PC-3 (cell line): ENCODE measurements at regions not wholly inside any gene's neighbourhood (a gene's known extent, or its start where the extent isn't known, plus 50 kb on each side); places are given as distances from the start of the nearest gene placed in this dataset.

Experiments used
- ATAC-seq: fragments of 200-7000 bp; cut with Tn5 transposase; 2 replicates; pipeline ENCODE4 v1.9.1; 2020; ENCODE audit warnings: mild to moderate bottlenecking, moderate library complexity
- BruUV-seq: library from RNA; stranded (reverse); fragments of 400-500 nt; replicated peaks from 2 replicates; lab custom pipeline; 2021; lab: Mats Ljungman, UMichigan
- CTCF ChIA-PET: fragments of 300-600 bp; sonication (Branson Sonifier 250); formaldehyde crosslinking; loops from one replicate; lab custom pipeline; 2022; ENCODE audit warnings: antibody characterized with exemption; lab: Charles Lee
- POLR2A ChIA-PET: fragments of 300-600 bp; sonication (Branson Sonifier 250); formaldehyde crosslinking; loops from one replicate; lab custom pipeline; 2022; ENCODE audit warnings: antibody characterized with exemption; ENCODE audit not compliant: unreplicated experiment; lab: Charles Lee
- DNase-seq: peaks from one replicate; pipeline ENCODE4 v3.0.0-alpha.2; 2015
- H2AFZ ChIP-seq: fragments of 300-600 bp; sonication (generic); 2 replicates; pipeline ENCODE4 v1.6.0; 2016; ENCODE audit warnings: antibody characterized with exemption, low read length
- H3F3A ChIP-seq: fragments of 300-600 bp; sonication (generic); one replicate; pipeline ENCODE4 v1.6.0; 2017; ENCODE audit warnings: antibody characterized with exemption, low read length, control low read depth, mild to moderate bottlenecking; ENCODE audit not compliant: unreplicated experiment
- H3K27ac ChIP-seq: fragments of 300-600 bp; sonication (generic); 2 replicates; pipeline ENCODE4 v1.5.1; 2016; ENCODE audit warnings: mild to moderate bottlenecking, low read length
- H3K27me3 ChIP-seq: fragments of 300-600 bp; sonication (generic); 2 replicates; pipeline ENCODE4 v1.6.1; 2016; ENCODE audit warnings: low read length, mixed read lengths
- H3K36me3 ChIP-seq: fragments of 300-600 bp; sonication (generic); 2 replicates; pipeline ENCODE4 v1.6.1; 2016; ENCODE audit warnings: low read depth, mixed run types, low read length, mixed read lengths
- H3K4me1 ChIP-seq: fragments of 300-600 bp; sonication (generic); 2 replicates; pipeline ENCODE4 v1.5.1; 2016; ENCODE audit warnings: low read length; ENCODE audit not compliant: insufficient read depth
- H3K4me2 ChIP-seq: fragments of 300-600 bp; sonication (generic); 2 replicates; pipeline ENCODE4 v1.6.0; 2016; ENCODE audit warnings: low read length
- H3K4me3 ChIP-seq: fragments of 300-600 bp; sonication (generic); 2 replicates; pipeline ENCODE4 v1.5.1; 2016; ENCODE audit warnings: mild to moderate bottlenecking, low read length, mixed read lengths
- H3K79me2 ChIP-seq: fragments of 300-600 bp; sonication (generic); 2 replicates; pipeline ENCODE4 v1.6.1; 2017; ENCODE audit warnings: low read length, mixed read lengths
- H3K9ac ChIP-seq: fragments of 300-600 bp; sonication (generic); 2 replicates; pipeline ENCODE4 v1.6.0; 2016; ENCODE audit warnings: mild to moderate bottlenecking, low read length
- H3K9me2 ChIP-seq: fragments of 300-600 bp; sonication (generic); replicated peaks from 2 replicates; pipeline ENCODE4 v1.6.1; 2016; ENCODE audit warnings: mixed run types, low read length, mixed read lengths
- H3K9me3 ChIP-seq: fragments of 300-600 bp; sonication (generic); 2 replicates; pipeline ENCODE4 v1.6.1; 2016; ENCODE audit warnings: low read length, mixed read lengths
- H4K20me1 ChIP-seq: fragments of 300-600 bp; sonication (generic); 2 replicates; pipeline ENCODE4 v1.6.1; 2016; ENCODE audit warnings: low read length, mixed read lengths
- CTCF ChIP-seq: fragments of 300-600 bp; sonication (generic); conservative IDR thresholded peaks from 2 replicates; pipeline ENCODE4 v1.5.1; 2017; ENCODE audit warnings: antibody characterized with exemption, low read depth, mild to moderate bottlenecking, low read length
- EZH2 ChIP-seq: fragments of 300-600 bp; sonication (generic); IDR thresholded peaks from one replicate; pipeline ENCODE4 v1.6.1; 2017; ENCODE audit warnings: antibody characterized with exemption, mild to moderate bottlenecking, low read length; ENCODE audit not compliant: unreplicated experiment
- EZH2phosphoT487 ChIP-seq: fragments of 300-600 bp; sonication (generic); IDR thresholded peaks from 2 replicates; pipeline ENCODE4 v1.6.1; 2018; ENCODE audit warnings: mild to moderate bottlenecking, antibody characterized with exemption, low read length, borderline replicate concordance
- intact Hi-C: fragments of 100-400 bp; cut with micrococcal nuclease; formaldehyde crosslinking; loops from 2 replicates; pipeline ENCODE4 v1.9.0; 2023

GRCh38 chr9:88641456-88642240 is 106.7 kb downstream of the NXNL2 start:
- POLR2A ChIA-PET, result no interaction called here
- no peak overlapping the region for H2AFZ ChIP-seq
- H3K4me2 ChIP-seq, result no peak overlapping the region
- H4K20me1 ChIP-seq, result no peaks in the 10 kb centered on the region
- H3K36me3 ChIP-seq, result no peaks in the 10 kb centered on the region
- H3K9me2 ChIP-seq, result no peaks in the 10 kb centered on the region
- no peaks in the 10 kb centered on the region for H3F3A ChIP-seq
- no peaks in the 10 kb centered on the region for H3K79me2 ChIP-seq
- DNase-seq (no peak), ATAC-seq (no peak)
- no peaks in the 10 kb centered on the region for H3K27me3 ChIP-seq
- intact Hi-C loops, result no loop called here
- H3K9me3 ChIP-seq, result no peaks in the 10 kb centered on the region
- no TSS peak for BruUV-seq
- H3K27ac ChIP-seq, result no peak overlapping the region
- CTCF ChIA-PET, result no interaction called here
- no peak overlapping the region for H3K4me3 ChIP-seq
- H3K4me1 ChIP-seq, result no peaks in the 10 kb centered on the region
- TF ChIP-seq EZH2 (no peak), EZH2phosphoT487 (no peak), CTCF (no peak)
- no peak overlapping the region for H3K9ac ChIP-seq

DNA sequence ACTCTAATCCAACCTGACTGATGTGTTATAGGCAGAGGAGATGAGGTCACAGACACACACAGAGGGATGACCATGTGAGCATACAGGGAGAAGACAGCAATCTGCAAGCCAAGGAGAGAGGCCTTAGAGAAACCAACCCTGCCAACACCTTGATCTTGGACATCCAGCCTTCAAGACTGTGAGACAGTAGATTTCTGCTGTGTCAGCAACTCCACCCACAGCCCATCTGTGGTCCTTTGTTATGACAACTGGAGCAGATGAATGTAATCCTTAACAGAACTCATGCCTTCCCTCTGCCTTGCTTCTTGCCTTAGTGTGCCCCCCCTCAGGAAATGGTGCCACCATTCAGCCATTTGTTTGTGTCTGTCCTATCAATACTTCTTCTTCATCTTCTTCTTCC is 107.4 kb downstream of the NXNL2 start:
- intact Hi-C loops, result no loop called here
- CTCF ChIA-PET, result no interaction called here

More for the DNA sequence above, 107.4 kb downstream of the NXNL2 start:
- H3F3A ChIP-seq, result no peaks in the 10 kb centered on the region
- TF ChIP-seq EZH2, result no peak
- no peak for TF ChIP-seq CTCF
- TF ChIP-seq EZH2phosphoT487, result no peak
- H3K9me2 ChIP-seq, result no peaks in the 10 kb centered on the region
- H3K79me2 ChIP-seq, result no peaks in the 10 kb centered on the region
- H3K36me3 ChIP-seq, result no peaks in the 10 kb centered on the region
- H3K27me3 ChIP-seq, result no peaks in the 10 kb centered on the region
- H3K9ac ChIP-seq, result no peak overlapping the region
- POLR2A ChIA-PET, result no interaction called here
- no peak overlapping the region for H3K27ac ChIP-seq
- ATAC-seq (no peak), DNase-seq (no peak)
- H3K4me2 ChIP-seq, result no peak overlapping the region
- BruUV-seq, result no TSS peak
- H3K9me3 ChIP-seq, result no peaks in the 10 kb centered on the region
- no peaks in the 10 kb centered on the region for H3K4me1 ChIP-seq
- H3K4me3 ChIP-seq, result no peak overlapping the region
- no peak overlapping the region for H2AFZ ChIP-seq
- H4K20me1 ChIP-seq, result no peaks in the 10 kb centered on the region
